GM23338 (cell line): ENCODE measurements at regions not wholly inside any gene's neighbourhood (a gene's known extent, or its start where the extent isn't known, plus 50 kb on each side); places are given as distances from the start of the nearest gene placed in this dataset.

ENCODE experiments used
- JUNB ChIP-seq: IDR thresholded peaks from one replicate; pipeline ENCODE4 v1.6.1; 2016; ENCODE audit warnings: antibody characterized with exemption; ENCODE audit not compliant: unreplicated experiment
- POLR2AphosphoS5 ChIP-seq: IDR thresholded peaks from 2 replicates; pipeline ENCODE4 v1.6.1; 2016; ENCODE audit warnings: antibody characterized with exemption, low read depth
- ZNF462 ChIP-seq: fragments of 250-450 bp; sonication (Bioruptor Pico); IDR thresholded peaks from 2 replicates; pipeline ENCODE4 v1.5.0; 2020; ENCODE audit warnings: mild to moderate bottlenecking, moderate library complexity
- TF ChIP-seq, protein P1 (sequence below): IDR thresholded peaks from 2 replicates; pipeline ENCODE4 v1.6.1; 2016; ENCODE audit warnings: antibody characterized with exemption
- TF ChIP-seq, protein P2 (sequence below): IDR thresholded peaks from one replicate; pipeline ENCODE4 v1.6.1; 2018; ENCODE audit warnings: antibody characterized with exemption; ENCODE audit not compliant: unreplicated experiment

GRCh38 chr2:220767591-220768255 is 804.4 kb downstream of the EPHA4 start (continued):
- TF ChIP-seq ZNF462 (CRISPR knock-in tag), result no peak
- no peak for TF ChIP-seq JUNB
- TF ChIP-seq, protein P1, sequence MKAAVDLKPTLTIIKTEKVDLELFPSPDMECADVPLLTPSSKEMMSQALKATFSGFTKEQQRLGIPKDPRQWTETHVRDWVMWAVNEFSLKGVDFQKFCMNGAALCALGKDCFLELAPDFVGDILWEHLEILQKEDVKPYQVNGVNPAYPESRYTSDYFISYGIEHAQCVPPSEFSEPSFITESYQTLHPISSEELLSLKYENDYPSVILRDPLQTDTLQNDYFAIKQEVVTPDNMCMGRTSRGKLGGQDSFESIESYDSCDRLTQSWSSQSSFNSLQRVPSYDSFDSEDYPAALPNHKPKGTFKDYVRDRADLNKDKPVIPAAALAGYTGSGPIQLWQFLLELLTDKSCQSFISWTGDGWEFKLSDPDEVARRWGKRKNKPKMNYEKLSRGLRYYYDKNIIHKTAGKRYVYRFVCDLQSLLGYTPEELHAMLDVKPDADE, result no peak
- TF ChIP-seq, protein P2, sequence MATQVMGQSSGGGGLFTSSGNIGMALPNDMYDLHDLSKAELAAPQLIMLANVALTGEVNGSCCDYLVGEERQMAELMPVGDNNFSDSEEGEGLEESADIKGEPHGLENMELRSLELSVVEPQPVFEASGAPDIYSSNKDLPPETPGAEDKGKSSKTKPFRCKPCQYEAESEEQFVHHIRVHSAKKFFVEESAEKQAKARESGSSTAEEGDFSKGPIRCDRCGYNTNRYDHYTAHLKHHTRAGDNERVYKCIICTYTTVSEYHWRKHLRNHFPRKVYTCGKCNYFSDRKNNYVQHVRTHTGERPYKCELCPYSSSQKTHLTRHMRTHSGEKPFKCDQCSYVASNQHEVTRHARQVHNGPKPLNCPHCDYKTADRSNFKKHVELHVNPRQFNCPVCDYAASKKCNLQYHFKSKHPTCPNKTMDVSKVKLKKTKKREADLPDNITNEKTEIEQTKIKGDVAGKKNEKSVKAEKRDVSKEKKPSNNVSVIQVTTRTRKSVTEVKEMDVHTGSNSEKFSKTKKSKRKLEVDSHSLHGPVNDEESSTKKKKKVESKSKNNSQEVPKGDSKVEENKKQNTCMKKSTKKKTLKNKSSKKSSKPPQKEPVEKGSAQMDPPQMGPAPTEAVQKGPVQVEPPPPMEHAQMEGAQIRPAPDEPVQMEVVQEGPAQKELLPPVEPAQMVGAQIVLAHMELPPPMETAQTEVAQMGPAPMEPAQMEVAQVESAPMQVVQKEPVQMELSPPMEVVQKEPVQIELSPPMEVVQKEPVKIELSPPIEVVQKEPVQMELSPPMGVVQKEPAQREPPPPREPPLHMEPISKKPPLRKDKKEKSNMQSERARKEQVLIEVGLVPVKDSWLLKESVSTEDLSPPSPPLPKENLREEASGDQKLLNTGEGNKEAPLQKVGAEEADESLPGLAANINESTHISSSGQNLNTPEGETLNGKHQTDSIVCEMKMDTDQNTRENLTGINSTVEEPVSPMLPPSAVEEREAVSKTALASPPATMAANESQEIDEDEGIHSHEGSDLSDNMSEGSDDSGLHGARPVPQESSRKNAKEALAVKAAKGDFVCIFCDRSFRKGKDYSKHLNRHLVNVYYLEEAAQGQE, result no peak
- TF ChIP-seq POLR2AphosphoS5, result no peak
